Astrocyte of the cerebellum (primary cell): ENCODE measurements at regions not wholly inside any gene's neighbourhood (a gene's known extent, or its start where the extent isn't known, plus 50 kb on each side); places are given as distances from the start of the nearest gene placed in this dataset.

Experiments used
- DNase-seq: peaks from one replicate; pipeline ENCODE4 v3.0.0-alpha.2; 2011; ENCODE audit warnings: low read depth
- H3K4me3 ChIP-seq: 2 replicates; pipeline ENCODE4 v1.5.1; 2011; ENCODE audit warnings: mild to moderate bottlenecking, low read depth, low read length, moderate library complexity
- in situ Hi-C: cut with HindIII; loops from 2 replicates; pipeline ENCODE4 v1.10.0; 2017; ENCODE audit warnings: low sequenced_read_pairs
- TF ChIP-seq, protein P1 (sequence below): IDR thresholded peaks from 2 replicates; pipeline ENCODE4 v1.5.1; 2012; ENCODE audit warnings: low read length, low read depth, moderate library complexity, mild to moderate bottlenecking; ENCODE audit errors: missing control alignments

DNA sequence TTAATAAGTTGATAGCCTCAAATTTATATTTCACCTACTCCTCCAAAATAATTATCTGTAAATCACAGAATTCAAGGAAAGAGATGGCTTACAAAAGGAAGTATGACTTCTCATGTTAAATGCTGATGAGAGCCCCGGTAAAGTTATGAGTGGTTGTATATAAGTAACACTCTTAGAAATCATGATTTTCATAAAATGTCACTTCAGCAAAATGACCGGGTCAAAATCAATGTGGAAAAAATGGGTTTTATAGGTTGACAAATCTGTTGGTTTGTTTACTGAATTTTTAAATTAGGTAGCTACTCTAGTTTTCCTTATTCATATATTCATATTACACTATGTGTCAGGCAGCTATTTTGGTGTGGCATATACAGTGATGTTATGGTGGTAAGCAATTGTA, 1131.0 kb downstream of the TAF11L14 start:
- in situ Hi-C loops, result no loop called here
- TF ChIP-seq, protein P1, sequence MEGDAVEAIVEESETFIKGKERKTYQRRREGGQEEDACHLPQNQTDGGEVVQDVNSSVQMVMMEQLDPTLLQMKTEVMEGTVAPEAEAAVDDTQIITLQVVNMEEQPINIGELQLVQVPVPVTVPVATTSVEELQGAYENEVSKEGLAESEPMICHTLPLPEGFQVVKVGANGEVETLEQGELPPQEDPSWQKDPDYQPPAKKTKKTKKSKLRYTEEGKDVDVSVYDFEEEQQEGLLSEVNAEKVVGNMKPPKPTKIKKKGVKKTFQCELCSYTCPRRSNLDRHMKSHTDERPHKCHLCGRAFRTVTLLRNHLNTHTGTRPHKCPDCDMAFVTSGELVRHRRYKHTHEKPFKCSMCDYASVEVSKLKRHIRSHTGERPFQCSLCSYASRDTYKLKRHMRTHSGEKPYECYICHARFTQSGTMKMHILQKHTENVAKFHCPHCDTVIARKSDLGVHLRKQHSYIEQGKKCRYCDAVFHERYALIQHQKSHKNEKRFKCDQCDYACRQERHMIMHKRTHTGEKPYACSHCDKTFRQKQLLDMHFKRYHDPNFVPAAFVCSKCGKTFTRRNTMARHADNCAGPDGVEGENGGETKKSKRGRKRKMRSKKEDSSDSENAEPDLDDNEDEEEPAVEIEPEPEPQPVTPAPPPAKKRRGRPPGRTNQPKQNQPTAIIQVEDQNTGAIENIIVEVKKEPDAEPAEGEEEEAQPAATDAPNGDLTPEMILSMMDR, result no peak
- no peak for DNase-seq
- no peak overlapping the region for H3K4me3 ChIP-seq

GRCh38 chr5:18771097-18771610, 1136.9 kb downstream of the TAF11L14 start:
- in situ Hi-C loops, result no loop called here

GRCh38 chr5:18772475-18772874, 1138.2 kb downstream of the TAF11L14 start:
- DNase-seq, result peak; percentile 3
- in situ Hi-C loops, result no loop called here
- TF ChIP-seq, protein P1, result peak; percentile 49
- H3K4me3 ChIP-seq, result no peak overlapping the region

More at GRCh38 chr5:18771097-18771610, 1136.9 kb downstream of the TAF11L14 start:
- H3K4me3 ChIP-seq, result no peak overlapping the region
- no peak for DNase-seq
- TF ChIP-seq, protein P1, result no peak

DNA sequence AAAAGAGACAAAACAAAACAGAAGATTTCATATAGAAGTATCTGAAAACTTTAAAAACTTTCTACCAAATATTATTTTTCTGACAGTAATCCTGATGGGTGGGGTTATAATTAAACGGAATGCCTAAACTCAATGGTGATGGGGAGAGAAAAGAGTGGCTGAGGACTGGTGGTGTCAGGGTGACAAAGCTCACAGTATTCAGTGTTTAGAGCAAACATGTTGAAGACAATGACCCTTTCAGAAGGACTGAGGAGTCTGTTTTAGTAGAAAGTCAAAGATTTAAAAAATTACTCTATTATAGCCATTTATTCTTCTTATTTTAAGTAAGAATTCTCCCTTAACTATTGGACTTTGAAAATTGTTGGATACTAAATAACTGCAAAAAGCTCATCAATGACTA, 1144.0 kb downstream of the TAF11L14 start:
- no peak for DNase-seq
- in situ Hi-C loops, result no loop called here
- TF ChIP-seq, protein P1, result no peak
- H3K4me3 ChIP-seq, result no peak overlapping the region

DNA sequence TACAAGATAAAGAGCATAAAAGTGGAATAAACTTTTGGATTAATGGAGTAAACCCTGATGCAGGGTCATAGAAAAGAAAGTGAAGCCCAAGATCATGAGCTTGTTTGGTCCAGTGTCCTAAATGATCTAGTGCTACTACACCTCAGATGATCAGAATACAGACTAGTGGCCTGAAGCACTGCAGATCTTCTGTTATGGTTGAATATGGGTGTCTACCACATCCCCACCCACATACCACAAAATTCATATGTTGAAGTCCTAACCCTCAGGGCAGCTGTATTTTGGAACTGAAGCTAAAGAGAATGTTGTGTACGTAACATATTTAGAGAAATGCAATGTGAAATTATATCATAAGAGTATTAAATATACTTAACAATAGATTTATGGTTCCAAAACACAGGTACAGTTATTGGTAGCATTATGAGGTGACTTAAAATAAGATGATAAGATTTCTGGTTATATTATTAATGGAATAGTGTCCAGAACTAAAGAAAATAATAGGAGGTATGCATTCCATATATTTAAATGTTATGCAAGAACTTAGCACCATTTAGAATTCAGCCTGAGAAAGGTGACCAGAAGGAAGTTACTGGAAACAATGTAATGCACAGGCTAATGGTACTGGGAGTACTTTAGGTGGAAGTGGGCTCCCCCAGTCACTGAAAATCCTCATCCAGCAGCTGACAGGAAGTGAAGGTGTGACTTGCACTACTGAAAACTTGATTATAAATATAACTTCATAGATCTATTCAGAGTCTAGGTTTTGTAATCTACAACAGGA, 1155.1 kb downstream of the TAF11L14 start:
- no peak overlapping the region for H3K4me3 ChIP-seq
- TF ChIP-seq, protein P1, result no peak
- in situ Hi-C loops, result no loop called here
- no peak for DNase-seq

GRCh38 chr5:18792145-18792544, 1157.9 kb downstream of the TAF11L14 start:
- no peak overlapping the region for H3K4me3 ChIP-seq
- TF ChIP-seq, protein P1, result no peak
- in situ Hi-C loops, result no loop called here
- no peak for DNase-seq
